Left lung (tissue), 4 donors: ENCODE measurements at regions not wholly inside any gene's neighbourhood (a gene's known extent, or its start where the extent isn't known, plus 50 kb on each side); places are given as distances from the start of the nearest gene placed in this dataset.

Experiments
- ATAC-seq: fragments of 200-7000 bp; cut with Tn5 transposase; one replicate; pipeline ENCODE4 v1.9.1; 2020; ENCODE audit warnings: moderate library complexity
- DNase-seq, 4 donors: peaks; one replicate each; pipeline ENCODE4 v3.0.0-alpha.2; 2013 to 2020
- H3K27ac ChIP-seq, 2 donors: fragments of 200-600 bp; sonication (generic) in 1 of 2; one replicate each; pipeline versions ENCODE4 v1.5.0 to v1.8.0; 2020 to 2021
- H3K27me3 ChIP-seq, 2 donors: fragments of 200-600 bp; sonication (generic) in 1 of 2; one replicate each; pipeline versions ENCODE4 v1.5.0 to v1.8.0; 2020 to 2021
- H3K36me3 ChIP-seq, 2 donors: fragments of 200-600 bp; sonication (generic) in 1 of 2; one replicate each; pipeline versions ENCODE4 v1.5.0 to v1.8.0; 2020 to 2021
- H3K4me1 ChIP-seq, 2 donors: fragments of 200-600 bp; one replicate each; pipeline ENCODE4 v1.8.0; 2021
- H3K4me3 ChIP-seq, 2 donors: fragments of 200-600 bp; sonication (generic) in 1 of 2; one replicate each; pipeline versions ENCODE4 v1.5.0 to v1.8.0; 2020 to 2021; ENCODE audit warnings: mild to moderate bottlenecking in 1 of 2
- H3K9me3 ChIP-seq, 2 donors: fragments of 200-600 bp; sonication (generic) in 1 of 2; one replicate each; pipeline versions ENCODE4 v1.5.0 to v1.8.0; 2020 to 2021
- CTCF ChIP-seq, 2 donors: fragments of 200-600 bp; sonication (generic) in 1 of 2; IDR thresholded peaks; one replicate each; pipeline versions ENCODE4 v1.5.0 to v1.8.0; 2021; ENCODE audit warnings: antibody characterized with exemption in 2 of 2
- intact Hi-C, 2 donors: fragments of 100-400 bp; cut with DNase I; formaldehyde crosslinking; loops; one replicate each; pipeline versions ENCODE4 v1.11.2 to v1.14.2; 2022
- donor health status: DM: no; HTN: yes; CAD: no.
- donor health status: DM: no; HTN: no; CAD: no.

GRCh38 chr9:22529426-22530199, 83.0 kb downstream of the DMRTA1 start:
- H3K27ac ChIP-seq: no peak overlapping the region
- H3K9me3 ChIP-seq: no peaks in the 10 kb centered on the region
- no peaks in the 10 kb centered on the region for H3K27me3 ChIP-seq
- ATAC-seq (no peak), DNase-seq (no peak)
- H3K36me3 ChIP-seq: no peaks in the 10 kb centered on the region
- intact Hi-C loops: no loop called here
- no peaks in the 10 kb centered on the region for H3K4me1 ChIP-seq
- no peak overlapping the region for H3K4me3 ChIP-seq
- no peak for TF ChIP-seq CTCF (IDR thresholded peaks at IDR 0.05)

- no peaks in the 10 kb centered on the region for H3K27me3 ChIP-seq
- H3K27ac ChIP-seq: no peak overlapping the region
- no peaks in the 10 kb centered on the region for H3K9me3 ChIP-seq
- no peak overlapping the region for H3K4me3 ChIP-seq
- intact Hi-C loops: no loop called here
- TF ChIP-seq CTCF (IDR thresholded peaks at IDR 0.05): no peak
- ATAC-seq (no peak), DNase-seq (no peak)
- no peaks in the 10 kb centered on the region for H3K36me3 ChIP-seq
- H3K4me1 ChIP-seq: no peaks in the 10 kb centered on the region
Observed at GRCh38 chr9:22535780-22536179, 89.2 kb downstream of the DMRTA1 start.

GRCh38 chr9:22537721-22538120, 91.1 kb downstream of the DMRTA1 start:
- ATAC-seq (no peak), DNase-seq (no peak)
- Histone ChIP-seq H3K4me1 (no peaks in the 10 kb centered on the region), H3K27ac (no peak overlapping the region), H3K4me3 (no peak overlapping the region), H3K27me3 (no peaks in the 10 kb centered on the region), H3K9me3 (no peaks in the 10 kb centered on the region), H3K36me3 (no peaks in the 10 kb centered on the region)
- no peak for TF ChIP-seq CTCF (IDR thresholded peaks at IDR 0.05)
- intact Hi-C loops: no loop called here

- no peak overlapping the region for H3K4me3 ChIP-seq
- H3K9me3 ChIP-seq: no peaks in the 10 kb centered on the region
- TF ChIP-seq CTCF (IDR thresholded peaks at IDR 0.05): no peak
- no peaks in the 10 kb centered on the region for H3K27me3 ChIP-seq
- H3K4me1 ChIP-seq: no peaks in the 10 kb centered on the region
- no peaks in the 10 kb centered on the region for H3K36me3 ChIP-seq
- intact Hi-C loops: no loop called here
- H3K27ac ChIP-seq: no peak overlapping the region
- no peak for ATAC-seq
- DNase-seq: no peak
Observed at GRCh38 chr9:22548625-22549024, 102.0 kb downstream of the DMRTA1 start.

GRCh38 chr9:22574740-22575139, 128.1 kb downstream of the DMRTA1 start:
- no peaks in the 10 kb centered on the region for H3K4me1 ChIP-seq
- H3K9me3 ChIP-seq: peaks cover 0 to 59% of the 10 kb centered on the region in 2 donors
- intact Hi-C loops: no loop called here
- DNase-seq (no peak), ATAC-seq (no peak)
- no peak overlapping the region for H3K4me3 ChIP-seq
- no peaks in the 10 kb centered on the region for H3K36me3 ChIP-seq
- no peaks in the 10 kb centered on the region for H3K27me3 ChIP-seq
- H3K27ac ChIP-seq: no peak overlapping the region
- no peak for TF ChIP-seq CTCF (IDR thresholded peaks at IDR 0.05)
